PC-9 (cell line): ENCODE measurements at regions not wholly inside any gene's neighbourhood (a gene's known extent, or its start where the extent isn't known, plus 50 kb on each side); places are given as distances from the start of the nearest gene placed in this dataset.

Experiments
- BruUV-seq: library from RNA; stranded (reverse); fragments of 400-500 nt; replicated peaks from 2 replicates; lab custom pipeline; 2021; lab: Mats Ljungman, UMichigan
- CTCF ChIA-PET: fragments of 300-600 bp; sonication (Branson Sonifier 250); formaldehyde crosslinking; loops from one replicate; lab custom pipeline; 2022; ENCODE audit warnings: antibody characterized with exemption; lab: Charles Lee
- POLR2A ChIA-PET: fragments of 300-600 bp; sonication (Branson Sonifier 250); formaldehyde crosslinking; loops from one replicate; lab custom pipeline; 2022; ENCODE audit warnings: antibody characterized with exemption; ENCODE audit not compliant: unreplicated experiment; lab: Charles Lee
- DNase-seq, 2 experiments: peaks; one replicate each; pipeline versions ENCODE4 v3.0.0 to v3.0.0-alpha.2; 2015 to 2022; ENCODE audit warnings: mixed read lengths in 1 of 2
- H2AFZ ChIP-seq: fragments of 200-600 bp; sonication (generic); 2 replicates; pipeline ENCODE4 v1.8.1; 2017; ENCODE audit warnings: antibody characterized with exemption
- H3F3A ChIP-seq: fragments of 200-600 bp; sonication (generic); 2 replicates; pipeline ENCODE4 v1.8.1; 2017; ENCODE audit warnings: antibody characterized with exemption, mild to moderate bottlenecking, low read depth; ENCODE audit not compliant: insufficient read depth
- H3K27ac ChIP-seq: fragments of 200-600 bp; sonication (generic); 2 replicates; pipeline ENCODE4 v1.6.1; 2016; ENCODE audit warnings: mixed run types
- H3K27me3 ChIP-seq: fragments of 200-600 bp; sonication (generic); 2 replicates; pipeline ENCODE4 v1.6.1; 2016; ENCODE audit warnings: low read depth, mixed run types; ENCODE audit not compliant: insufficient read depth
- H3K36me3 ChIP-seq: fragments of 200-600 bp; sonication (generic); 2 replicates; pipeline ENCODE4 v1.6.1; 2016; ENCODE audit warnings: low read depth, mixed run types
- H3K4me1 ChIP-seq: fragments of 200-600 bp; sonication (generic); replicated peaks from 2 replicates; pipeline ENCODE4 v1.6.1; 2016; ENCODE audit warnings: mixed run types; ENCODE audit not compliant: insufficient read depth
- H3K4me2 ChIP-seq: fragments of 200-600 bp; sonication (generic); 2 replicates; pipeline ENCODE4 v1.6.1; 2017; ENCODE audit warnings: mixed run types
- H3K4me3 ChIP-seq: fragments of 200-600 bp; sonication (generic); 2 replicates; pipeline ENCODE4 v1.6.1; 2016; ENCODE audit warnings: mixed run types
- H3K79me2 ChIP-seq: fragments of 200-600 bp; sonication (generic); 2 replicates; pipeline ENCODE4 v1.6.1; 2017; ENCODE audit warnings: low read depth, mixed run types
- H3K9me2 ChIP-seq: fragments of 200-600 bp; sonication (generic); 2 replicates; pipeline ENCODE4 v1.8.1; 2017; ENCODE audit warnings: mild to moderate bottlenecking; ENCODE audit not compliant: insufficient read depth
- H3K9me3 ChIP-seq: fragments of 200-600 bp; sonication (generic); 2 replicates; pipeline ENCODE4 v1.8.1; 2016; ENCODE audit warnings: low read depth; ENCODE audit not compliant: insufficient read depth
- H4K20me1 ChIP-seq: fragments of 200-600 bp; sonication (generic); 2 replicates; pipeline ENCODE4 v1.8.1; 2017; ENCODE audit not compliant: insufficient read depth
- EZH2 ChIP-seq: fragments of 200-600 bp; sonication (generic); IDR thresholded peaks from 2 replicates; pipeline ENCODE4 v1.8.0; 2017; ENCODE audit warnings: antibody characterized with exemption, low read depth
- intact Hi-C: fragments of 100-400 bp; cut with micrococcal nuclease; formaldehyde crosslinking; loops from one replicate; pipeline ENCODE4 v1.10.0; 2022; ENCODE audit not compliant: unreplicated experiment
- TF ChIP-seq, protein P1 (sequence below): fragments of 200-600 bp; sonication (generic); conservative IDR thresholded peaks from 2 replicates; pipeline ENCODE4 v1.6.1; 2017; ENCODE audit warnings: mixed run types, antibody characterized with exemption, mild to moderate bottlenecking, moderate library complexity

DNA sequence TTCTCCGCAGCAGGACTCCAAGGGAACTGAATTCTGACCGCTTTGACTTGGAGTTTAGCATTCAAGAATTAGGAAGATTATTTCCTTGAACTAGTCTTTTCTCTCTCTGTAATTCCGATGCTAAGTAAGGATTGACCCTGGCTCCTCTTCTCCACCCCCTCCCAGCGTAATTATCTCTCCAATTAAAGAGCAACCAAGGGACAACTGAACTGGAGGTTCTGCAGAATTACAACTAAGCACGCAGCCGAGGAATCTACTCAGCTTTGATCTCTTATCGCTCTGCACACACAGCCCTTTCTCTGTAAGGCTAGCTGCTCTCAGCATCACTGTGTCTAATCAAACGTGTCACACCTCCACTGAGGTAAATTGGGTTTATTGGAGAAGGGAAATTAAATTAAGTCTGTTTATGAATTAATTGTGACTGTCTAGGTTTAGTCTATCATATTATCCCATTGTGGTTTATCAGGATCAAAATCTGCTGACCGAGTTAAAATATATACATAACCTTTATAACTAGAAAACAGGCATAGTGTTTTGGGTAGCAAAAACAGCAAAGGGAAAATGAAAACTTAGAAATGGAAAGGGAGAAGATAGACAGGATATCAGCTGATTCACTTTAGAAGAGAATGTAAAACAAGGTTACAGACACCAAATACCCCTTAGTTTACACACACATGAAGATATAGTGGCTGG lies 241.3 kb upstream of the LARGE1 start:
- BruUV-seq: no TSS peak

DNA sequence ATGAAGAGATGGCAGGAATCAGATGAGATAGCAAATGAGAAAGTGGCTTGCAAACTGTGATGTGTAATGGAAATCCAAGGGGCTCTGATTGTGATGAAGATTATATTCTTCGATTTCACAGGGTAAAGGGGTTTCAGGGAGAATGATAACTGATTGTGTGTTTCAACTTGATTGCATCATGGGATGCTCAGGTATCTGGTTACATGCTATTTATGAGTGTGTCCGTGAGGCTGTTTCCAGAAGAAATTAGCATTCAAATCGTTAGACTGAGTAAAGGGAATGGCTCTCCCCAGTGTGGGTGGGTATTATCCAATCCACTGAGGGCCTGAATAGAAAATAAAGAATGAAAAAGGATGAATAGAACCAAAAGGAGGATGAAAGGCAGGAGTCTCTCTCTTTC lies 278.7 kb upstream of the LARGE1 start:
- Histone ChIP-seq H3K79me2 (no peaks in the 10 kb centered on the region), H3K4me1 (no peaks in the 10 kb centered on the region), H2AFZ (no peak overlapping the region), H3K36me3 (no peaks in the 10 kb centered on the region), H3K4me3 (no peak overlapping the region), H3K9me3 (no peaks in the 10 kb centered on the region), H3F3A (no peaks in the 10 kb centered on the region), H3K27me3 (no peaks in the 10 kb centered on the region), H3K27ac (no peak overlapping the region), H4K20me1 (no peaks in the 10 kb centered on the region), H3K9me2 (no peaks in the 10 kb centered on the region), H3K4me2 (no peak overlapping the region)
- no peak for DNase-seq
- ChIA-PET CTCF (no interaction called here), POLR2A (no interaction called here)
- intact Hi-C loops: no loop called here
- BruUV-seq: no TSS peak
- no peak for TF ChIP-seq EZH2
- TF ChIP-seq, protein P1, sequence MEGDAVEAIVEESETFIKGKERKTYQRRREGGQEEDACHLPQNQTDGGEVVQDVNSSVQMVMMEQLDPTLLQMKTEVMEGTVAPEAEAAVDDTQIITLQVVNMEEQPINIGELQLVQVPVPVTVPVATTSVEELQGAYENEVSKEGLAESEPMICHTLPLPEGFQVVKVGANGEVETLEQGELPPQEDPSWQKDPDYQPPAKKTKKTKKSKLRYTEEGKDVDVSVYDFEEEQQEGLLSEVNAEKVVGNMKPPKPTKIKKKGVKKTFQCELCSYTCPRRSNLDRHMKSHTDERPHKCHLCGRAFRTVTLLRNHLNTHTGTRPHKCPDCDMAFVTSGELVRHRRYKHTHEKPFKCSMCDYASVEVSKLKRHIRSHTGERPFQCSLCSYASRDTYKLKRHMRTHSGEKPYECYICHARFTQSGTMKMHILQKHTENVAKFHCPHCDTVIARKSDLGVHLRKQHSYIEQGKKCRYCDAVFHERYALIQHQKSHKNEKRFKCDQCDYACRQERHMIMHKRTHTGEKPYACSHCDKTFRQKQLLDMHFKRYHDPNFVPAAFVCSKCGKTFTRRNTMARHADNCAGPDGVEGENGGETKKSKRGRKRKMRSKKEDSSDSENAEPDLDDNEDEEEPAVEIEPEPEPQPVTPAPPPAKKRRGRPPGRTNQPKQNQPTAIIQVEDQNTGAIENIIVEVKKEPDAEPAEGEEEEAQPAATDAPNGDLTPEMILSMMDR: no peak

More for the DNA sequence above, 241.3 kb upstream of the LARGE1 start:
- ChIA-PET CTCF (no interaction called here), POLR2A (no interaction called here)
- H4K20me1 ChIP-seq: no peaks in the 10 kb centered on the region
- H3K27ac ChIP-seq: no peak overlapping the region
- no peak overlapping the region for H3K4me3 ChIP-seq
- intact Hi-C loops: no loop called here
- no peak overlapping the region for H3K4me2 ChIP-seq
- peaks cover 9% of the 10 kb centered on the region; the same call in 1 of the 2 replicates for H3K27me3 ChIP-seq
- no peak for DNase-seq
- no peaks in the 10 kb centered on the region for H3F3A ChIP-seq
- no peaks in the 10 kb centered on the region for H3K79me2 ChIP-seq
- H3K36me3 ChIP-seq: no peaks in the 10 kb centered on the region
- no peak for TF ChIP-seq EZH2
- TF ChIP-seq, protein P1: no peak
- H3K9me3 ChIP-seq: no peaks in the 10 kb centered on the region
- H3K4me1 ChIP-seq: no peaks in the 10 kb centered on the region
- no peak overlapping the region for H2AFZ ChIP-seq
- H3K9me2 ChIP-seq: no peaks in the 10 kb centered on the region

DNA sequence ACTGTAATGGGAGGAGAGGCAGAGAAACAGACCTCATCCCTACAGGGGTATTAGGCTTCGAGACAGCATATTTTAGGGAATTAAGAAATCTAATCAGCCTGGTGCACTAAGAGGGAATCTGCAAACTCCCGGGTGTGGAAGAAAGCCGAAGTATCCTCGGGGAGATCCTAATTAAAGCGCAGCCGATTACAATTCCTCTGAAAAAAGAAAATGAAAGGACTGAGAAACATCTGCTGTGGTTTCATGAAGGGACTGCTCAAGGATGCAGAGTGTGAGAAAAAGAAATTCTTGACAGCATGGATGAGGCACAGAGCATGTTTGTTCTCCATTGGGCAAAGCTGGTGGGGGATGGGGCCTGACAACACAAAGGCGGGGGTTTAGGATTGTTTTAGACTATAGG lies 290.0 kb upstream of the LARGE1 start:
- CTCF ChIA-PET: no interaction called here

More for the DNA sequence above, 290.0 kb upstream of the LARGE1 start:
- Histone ChIP-seq H3K27me3 (peaks cover 27% of the 10 kb centered on the region), H3K9me2 (no peaks in the 10 kb centered on the region), H3K4me1 (no peaks in the 10 kb centered on the region), H3K9me3 (no peaks in the 10 kb centered on the region), H3K36me3 (no peaks in the 10 kb centered on the region), H3K27ac (no peak overlapping the region), H3K4me3 (no peak overlapping the region), H3K4me2 (no peak overlapping the region), H4K20me1 (no peaks in the 10 kb centered on the region; the same call in 1 of the 2 replicates), H2AFZ (no peak overlapping the region), H3F3A (no peaks in the 10 kb centered on the region), H3K79me2 (no peaks in the 10 kb centered on the region)
- TF ChIP-seq, protein P1: no peak
- no peak for TF ChIP-seq EZH2
- no peak for DNase-seq
- no TSS peak for BruUV-seq
- POLR2A ChIA-PET: no interaction called here
- intact Hi-C loops: no loop called here
